GM19238 (cell line): ENCODE measurements at regions not wholly inside any gene's neighbourhood (a gene's known extent, or its start where the extent isn't known, plus 50 kb on each side); places are given as distances from the start of the nearest gene placed in this dataset.
"Not testable (repeated sequence)": the region's sequence is repeated elsewhere in the genome, so short reads cannot be mapped to it uniquely, and the experiment has no call there.

Experiments used
- DNase-seq: peaks from one replicate; pipeline ENCODE4 v3.0.0; 2011; ENCODE audit warnings: low spot score; ENCODE audit not compliant: insufficient read length

DNA sequence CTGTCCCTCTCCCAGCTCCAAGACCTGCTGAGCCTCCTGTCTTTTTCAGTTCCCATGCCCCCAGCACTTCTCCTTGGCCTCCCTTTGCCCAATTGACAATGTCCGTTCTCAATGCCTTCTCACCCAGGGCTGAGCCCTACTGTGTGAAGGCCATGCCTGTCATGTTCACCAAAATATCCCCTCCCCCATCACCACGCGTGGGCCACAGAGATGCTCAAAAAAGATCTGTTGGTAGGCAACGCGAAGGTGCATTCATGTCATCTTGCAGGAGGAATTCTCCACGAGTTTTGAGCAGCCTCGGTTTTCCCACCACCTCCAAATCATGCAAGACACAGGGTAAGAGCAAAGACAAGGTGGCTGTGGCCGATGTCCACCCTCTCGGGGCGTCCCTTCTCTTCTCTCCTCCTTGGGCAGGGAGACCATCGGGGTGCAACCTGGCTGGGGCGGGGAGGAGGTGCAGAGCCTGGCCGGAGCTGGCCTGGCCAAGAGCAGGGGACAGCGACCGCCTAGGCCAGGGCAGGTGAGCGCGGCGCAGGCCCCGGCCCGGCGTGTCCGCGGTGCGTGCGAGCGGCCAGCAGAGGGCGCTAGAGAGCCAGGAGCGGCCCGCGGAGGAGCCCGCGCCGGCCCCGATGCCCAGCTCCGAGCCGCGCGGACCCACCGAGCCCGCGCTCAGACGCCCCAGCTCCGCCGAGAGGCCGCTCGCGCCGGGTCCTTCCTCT lies 56.3 kb upstream of the KRTAP5-11 start:
- DNase-seq = peak; percentile 32

DNA sequence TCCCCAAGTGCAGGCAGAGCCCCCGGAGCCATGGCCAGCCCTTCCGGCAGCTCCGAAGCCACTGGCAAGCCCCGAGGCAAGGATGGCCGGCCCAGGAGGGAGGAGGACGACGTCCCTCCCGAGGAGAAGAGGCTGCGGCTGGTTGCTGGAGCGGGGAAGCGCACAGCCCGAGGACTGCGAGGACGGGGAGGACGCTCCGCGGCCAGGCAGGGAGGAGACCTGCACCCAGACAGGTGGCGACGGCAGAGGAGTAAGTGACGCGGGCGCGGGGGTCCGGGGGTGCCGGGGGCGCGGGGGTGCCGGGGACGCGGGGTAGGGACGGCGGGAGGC lies 56.8 kb upstream of the KRTAP5-11 start:
- not testable (repeated sequence) for DNase-seq

DNA sequence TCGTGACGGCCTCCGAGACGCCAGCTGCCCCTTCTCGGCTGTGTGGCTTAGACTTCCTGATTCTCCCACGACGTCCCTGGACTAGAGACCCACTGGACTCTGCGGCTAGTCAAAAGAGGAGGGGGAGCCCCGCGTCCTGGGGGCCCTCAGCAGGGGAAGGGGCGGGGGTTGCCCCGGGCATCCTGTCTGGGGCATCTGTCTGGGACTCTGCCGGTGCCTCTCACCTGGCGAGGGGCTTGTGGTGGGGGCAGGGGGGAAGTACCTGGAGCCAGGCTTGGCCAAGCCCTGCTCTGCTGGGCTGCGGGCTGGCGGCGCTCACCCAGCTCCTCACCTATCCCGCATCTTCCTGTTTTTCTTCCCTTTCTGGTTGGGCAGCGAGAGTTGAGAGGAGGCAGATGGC lies 57.2 kb upstream of the KRTAP5-11 start:
- not testable (repeated sequence) for DNase-seq

DNA sequence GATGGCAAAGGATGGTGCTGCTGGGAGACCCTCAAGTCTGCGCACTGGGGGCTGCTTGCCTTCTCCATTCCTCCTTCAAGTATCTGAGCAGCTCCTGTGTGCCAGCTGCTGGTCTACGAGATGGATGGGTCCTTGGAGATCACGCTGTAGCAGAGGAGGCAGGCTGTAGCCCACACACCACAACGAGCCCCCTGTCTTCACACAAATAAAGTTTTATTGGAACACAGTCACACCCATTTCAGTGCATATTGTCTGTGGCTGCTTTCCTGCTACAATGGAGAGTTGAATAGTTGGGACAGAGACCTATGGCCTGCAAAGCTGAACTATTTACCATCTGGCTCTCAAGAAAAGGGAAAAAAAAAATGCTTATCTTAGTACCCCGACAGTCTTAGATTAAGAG lies 64.4 kb upstream of the KRTAP5-11 start:
- DNase-seq = not testable (repeated sequence)

DNA sequence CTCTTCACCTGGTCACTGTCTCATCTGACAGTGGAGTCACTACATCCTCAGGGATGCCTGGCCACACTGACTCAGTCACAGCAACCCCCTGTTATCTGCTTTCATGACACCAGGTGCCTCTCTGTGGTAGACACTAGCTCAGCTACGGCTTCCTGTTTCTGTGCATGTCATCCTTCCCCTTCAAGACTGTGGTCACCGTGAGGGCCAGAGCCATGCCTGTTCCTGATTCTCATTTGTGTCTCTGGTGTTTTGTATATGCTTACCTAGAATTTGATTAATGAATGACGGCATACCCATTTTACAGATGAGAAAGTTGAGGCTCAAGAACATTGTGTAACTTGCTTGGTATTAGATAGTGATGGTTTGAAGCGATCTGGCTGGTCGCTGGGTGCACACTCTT lies 70.3 kb upstream of the KRTAP5-11 start:
- DNase-seq = not testable (repeated sequence)

DNA sequence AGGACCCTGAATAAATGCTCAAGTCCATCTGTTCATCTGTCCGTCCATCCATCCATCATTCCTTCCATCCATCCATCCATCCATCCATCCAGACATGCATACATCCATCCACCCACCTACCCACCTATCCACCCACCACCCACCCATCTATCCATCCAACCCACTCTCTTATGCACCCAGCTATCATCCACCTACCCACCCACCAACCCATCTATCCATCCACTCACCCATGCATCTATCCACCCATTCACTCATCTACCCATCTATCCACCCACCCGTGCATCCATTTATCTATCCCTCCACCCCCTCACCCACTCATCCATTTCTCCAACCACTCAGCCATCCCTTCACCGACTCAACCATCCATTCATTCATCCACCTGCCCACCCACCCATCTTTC lies 71.7 kb upstream of the KRTAP5-11 start:
- not testable (repeated sequence) for DNase-seq

DNA sequence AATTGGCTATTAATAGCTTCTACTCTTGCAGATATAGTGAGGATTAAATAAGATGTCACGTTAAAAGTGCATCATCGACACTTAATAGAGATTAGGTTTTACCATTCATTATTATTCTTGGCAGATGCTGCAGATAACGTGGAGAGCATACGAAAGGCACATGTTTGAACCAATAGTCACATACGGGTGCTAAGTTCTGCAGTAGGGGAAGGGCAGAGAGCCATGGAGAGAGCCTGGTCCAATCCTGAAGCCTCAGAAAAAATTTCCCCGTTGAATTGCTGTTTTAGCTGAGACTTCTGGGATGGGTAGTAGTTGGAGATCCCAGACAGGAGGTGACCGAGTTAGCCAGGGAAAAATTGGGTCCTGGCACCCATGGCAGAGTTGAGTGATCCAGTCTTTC lies 72.4 kb upstream of the KRTAP5-11 start:
- not testable (repeated sequence) for DNase-seq

DNA sequence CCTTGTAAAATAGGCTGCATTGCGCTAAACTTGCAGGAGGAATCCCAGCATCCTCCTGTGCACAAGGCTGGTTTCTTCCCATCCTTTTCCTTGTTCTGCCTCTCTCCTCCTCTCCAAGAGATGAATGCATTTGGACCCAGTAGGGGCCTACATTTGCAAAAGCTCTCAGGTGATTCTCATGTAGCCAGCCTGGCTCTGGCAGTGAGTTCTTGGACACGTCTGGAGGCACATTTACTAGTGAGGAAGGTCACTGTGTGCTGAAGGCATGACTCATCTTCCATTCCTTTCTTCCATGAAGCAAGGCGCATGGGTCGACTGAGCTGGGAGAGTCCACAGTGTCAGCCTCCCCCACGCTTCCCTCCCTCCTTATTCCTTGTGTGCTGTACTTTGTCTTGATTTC lies 73.8 kb upstream of the KRTAP5-11 start:
- not testable (repeated sequence) for DNase-seq

DNA sequence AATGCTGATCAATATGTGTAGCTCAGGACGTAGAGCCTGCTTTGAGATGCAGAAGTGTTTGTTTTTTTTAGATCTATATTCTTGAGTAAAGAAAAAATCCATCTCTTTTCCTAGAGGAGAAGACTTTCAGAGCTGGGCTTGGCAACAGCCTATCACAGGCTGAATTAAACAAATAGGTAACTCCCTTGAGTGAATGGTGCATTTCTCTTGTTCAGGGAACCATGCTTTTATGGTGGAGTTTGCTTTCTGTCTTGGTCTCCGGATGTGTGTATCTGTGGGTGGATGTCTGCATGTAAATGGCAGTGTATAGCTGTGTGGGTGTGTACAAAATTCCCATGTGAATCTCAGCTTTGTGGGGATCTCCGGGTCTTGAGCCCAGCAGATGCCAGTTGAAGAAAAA lies 82.3 kb upstream of the KRTAP5-11 start:
- DNase-seq = not testable (repeated sequence)

DNA sequence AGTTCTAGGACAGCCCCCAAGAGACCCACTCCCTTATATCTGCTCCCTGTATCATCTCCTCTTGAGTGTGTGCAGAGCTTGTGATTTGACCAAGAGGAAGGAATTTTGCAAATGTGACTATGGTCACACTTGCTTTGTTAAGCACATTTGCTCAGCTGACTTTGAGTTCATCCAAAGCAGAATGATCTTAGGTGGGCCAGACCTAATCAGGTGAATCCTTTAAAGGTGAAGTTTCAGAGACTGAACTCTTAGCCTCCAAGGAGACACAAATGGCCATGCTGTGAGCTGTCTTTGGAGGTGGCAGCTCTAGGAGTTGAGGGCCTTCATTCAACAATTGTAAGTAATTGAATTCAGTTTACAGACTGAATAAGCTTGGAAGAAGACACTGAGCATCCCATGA lies 115.4 kb upstream of the KRTAP5-11 start:
- DNase-seq = not testable (repeated sequence)

DNA sequence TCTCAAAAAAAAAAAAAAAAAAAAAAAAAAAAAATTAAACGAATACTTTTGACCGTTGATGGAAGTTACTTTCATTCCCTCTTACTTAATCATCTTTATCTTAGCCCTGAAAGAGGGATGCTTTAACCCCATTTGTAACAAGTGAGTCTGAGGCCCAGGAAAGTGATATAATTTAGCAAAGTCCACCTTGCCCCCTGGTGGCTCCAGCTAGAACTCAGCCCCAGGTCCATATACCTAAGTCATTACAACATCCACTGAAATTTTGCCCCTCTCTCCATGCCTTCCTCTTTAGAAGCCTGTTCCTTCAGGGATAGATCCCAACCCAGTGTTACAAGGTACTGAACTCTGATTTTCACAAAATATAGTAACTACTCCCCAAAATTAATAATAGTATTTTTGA lies 116.3 kb upstream of the KRTAP5-11 start:
- not testable (repeated sequence) for DNase-seq

DNA sequence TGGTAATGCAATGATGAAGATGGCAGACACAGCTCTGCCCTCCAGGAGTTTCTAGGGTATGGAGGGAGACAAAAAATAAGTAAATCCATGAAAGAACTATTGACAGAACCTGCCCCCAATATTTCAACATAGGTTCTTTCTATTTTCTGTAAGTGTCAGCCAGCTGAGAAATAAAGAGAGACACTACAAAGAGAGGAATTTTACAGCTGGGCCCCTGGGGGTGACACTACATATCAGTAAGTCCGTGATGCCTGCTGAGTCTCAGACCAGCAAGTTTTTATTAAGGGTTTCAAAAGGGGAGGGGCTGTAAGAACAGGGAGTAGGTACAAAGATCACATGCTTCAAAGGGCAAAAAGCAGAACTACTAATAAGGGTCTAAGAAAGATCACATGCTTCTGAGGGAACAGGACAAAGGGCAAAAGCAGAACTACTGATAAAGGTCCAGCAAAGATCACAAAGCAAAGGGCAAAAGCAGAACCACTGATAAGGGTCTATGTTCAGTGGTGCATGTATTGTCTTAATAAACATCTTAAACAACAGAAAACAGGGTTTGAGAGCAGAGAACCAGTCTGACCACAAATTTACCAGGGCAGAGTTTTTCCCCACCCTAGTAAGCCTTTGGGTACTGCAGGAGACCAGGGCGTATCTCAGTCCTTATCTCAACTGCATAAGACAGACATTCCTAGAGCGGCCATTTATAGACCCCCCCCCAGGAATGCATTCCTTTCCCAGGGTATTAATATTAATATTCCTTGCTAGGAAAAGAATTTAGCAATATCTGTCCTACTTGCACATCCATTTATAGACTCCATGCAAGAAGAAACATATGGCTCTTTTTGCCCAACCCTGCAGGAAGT lies 119.0 kb upstream of the KRTAP5-11 start:
- not testable (repeated sequence) for DNase-seq

DNA sequence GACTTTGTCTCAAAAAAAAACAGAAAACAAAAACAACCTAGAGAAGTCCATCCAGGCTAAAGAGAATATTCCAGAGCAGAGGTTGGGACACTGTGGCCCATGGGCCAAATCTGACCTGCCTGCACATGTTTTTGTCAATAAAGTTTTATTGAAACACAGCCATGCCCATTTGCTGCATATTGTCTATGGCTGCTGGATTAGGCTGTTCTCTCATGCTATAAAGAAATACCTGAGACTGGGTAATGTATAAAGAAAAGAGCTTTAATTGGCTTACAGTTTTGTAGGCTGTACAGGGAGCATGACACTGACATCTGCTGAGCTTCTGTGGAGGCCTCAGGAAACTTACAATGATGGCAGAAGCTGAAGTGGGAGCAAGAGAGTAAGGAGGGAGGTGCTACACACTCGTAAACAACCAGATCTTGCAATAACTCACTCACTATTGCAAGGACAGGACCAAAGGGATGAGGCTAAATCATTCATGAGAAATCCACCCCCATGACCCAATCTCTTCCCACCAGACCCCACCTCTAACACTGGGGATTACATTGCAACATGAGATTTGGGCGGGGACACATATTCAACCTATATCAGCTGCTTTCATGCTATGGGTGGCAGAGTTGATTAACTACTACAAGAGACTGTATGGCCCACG lies 122.5 kb upstream of the KRTAP5-11 start:
- DNase-seq = not testable (repeated sequence)

DNA sequence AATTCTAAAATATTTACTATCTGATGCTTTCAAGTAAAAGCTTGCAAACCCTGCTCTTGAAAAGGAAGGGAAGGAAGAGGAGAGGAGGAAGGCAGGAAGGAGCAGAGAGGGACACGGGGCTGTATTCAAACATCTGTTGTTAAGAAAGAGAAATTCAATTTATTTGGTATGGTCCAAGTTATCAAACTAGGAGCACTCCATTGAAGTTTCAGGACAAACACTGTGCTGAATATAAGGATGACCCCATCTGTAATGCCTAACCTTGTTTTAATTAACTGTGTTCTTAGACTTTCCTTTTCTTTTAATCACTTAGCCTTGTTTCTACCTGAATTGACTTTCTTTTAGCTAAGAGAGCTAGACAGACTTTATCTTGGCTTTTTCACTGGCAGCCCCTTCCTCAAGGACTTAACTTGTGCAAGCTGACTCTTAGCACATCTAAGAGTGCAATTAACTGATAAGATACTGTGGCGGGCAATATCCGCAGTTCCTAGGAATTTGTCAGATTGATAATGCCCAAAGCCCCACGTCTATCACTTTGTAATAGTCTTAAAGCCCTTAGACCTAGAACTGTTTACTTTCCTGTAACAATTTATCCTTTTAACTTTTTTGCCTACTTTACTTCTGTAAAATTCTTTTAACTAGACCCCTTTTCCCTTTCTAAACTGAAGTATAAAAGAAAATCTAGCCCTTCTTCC lies 123.2 kb upstream of the KRTAP5-11 start:
- not testable (repeated sequence) for DNase-seq

DNA sequence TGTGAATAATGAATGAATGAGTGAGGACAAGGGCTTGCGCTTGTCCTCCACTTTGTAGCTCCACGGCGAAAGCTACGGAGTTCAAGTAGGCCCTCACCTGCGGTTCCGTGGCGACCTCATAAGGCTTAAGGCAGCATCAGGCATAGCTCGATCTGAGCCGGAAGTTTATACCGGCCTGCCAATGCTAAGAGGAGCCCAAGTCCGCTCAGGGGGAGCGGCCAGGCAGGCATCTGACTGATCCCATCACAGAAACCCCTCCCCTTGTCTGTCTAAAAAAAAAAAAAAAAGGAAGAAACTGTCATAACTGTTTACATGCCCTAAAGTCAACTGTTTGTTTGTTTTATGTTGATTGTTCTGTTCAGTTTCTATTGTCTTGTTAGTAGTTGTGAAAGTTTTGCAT lies 124.4 kb upstream of the KRTAP5-11 start:
- not testable (repeated sequence) for DNase-seq

DNA sequence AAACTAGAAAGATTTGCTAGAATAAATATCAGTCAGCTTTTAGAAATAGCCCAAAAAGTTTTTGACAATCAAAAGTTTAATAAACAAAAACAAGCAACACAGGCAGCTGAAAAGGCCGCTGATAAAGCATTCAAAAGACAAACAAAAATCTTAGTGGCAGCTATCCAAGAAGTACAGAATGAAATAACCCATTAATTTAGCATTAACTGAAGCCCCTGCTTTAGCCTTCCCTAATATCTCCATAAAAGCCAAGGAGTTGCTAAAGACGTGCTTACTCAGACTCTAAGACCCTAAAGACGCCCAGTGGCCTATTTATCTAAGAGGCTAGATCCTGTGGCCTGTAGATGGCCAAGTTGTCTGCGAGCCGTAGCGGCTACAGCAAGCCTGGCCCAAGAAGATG lies 123.5 kb upstream of the DEFB108B start:
- not testable (repeated sequence) for DNase-seq

DNA sequence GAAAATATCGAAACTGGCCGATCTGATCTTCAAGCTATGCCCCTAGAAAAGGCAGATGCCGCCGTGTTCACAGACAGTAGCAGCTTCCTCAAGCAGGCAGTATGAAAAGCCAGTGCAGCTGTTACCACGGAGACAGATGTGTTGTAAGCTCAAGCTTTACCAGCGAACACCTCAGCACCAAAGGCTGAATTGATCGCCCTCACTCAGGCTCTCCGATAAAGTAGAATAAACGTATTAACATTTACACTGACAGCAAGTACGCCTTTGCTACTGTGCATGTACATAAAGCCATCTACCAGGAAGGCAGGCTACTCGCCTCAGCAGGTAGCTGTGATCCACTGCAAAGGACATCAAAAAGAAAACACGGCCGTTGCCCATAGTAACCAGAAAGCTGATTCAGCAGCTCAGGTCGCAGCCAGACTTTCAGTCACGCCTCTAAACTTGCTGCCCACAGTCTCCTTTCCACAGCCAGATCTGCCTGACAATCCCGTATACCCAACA lies 122.8 kb upstream of the DEFB108B start:
- not testable (repeated sequence) for DNase-seq

DNA sequence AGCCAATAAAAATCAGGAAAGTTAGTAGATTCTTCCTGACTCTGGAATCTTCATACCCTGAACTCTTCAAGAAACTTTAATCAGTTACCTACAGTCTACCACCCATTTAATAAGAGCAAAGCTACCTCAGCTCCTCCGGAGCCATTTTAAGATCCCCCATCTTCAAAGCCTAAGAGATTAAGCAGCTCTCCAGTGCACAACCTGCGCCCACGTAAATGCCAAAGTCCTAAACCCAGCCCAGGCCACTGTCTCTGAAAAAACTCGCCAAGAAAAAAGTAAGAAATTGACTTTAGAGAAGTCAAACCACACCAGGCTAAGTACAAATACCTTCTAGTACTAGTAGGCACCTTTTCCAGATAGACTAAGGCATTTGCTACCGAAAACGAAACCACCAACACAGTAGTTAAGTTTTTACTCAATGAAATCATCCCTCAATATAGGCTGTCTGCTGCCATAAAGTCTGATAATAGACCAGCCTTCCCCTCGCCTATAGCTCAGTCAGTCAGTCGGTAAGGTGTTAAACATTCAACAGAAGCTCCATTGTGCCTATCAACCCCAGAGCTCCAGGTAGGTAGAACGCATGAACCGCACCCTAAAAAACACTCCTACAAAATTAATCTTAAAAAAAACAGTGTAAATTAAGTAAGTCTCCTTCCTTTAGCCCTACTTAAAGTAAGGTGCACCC lies 122.2 kb upstream of the DEFB108B start:
- DNase-seq = not testable (repeated sequence)

DNA sequence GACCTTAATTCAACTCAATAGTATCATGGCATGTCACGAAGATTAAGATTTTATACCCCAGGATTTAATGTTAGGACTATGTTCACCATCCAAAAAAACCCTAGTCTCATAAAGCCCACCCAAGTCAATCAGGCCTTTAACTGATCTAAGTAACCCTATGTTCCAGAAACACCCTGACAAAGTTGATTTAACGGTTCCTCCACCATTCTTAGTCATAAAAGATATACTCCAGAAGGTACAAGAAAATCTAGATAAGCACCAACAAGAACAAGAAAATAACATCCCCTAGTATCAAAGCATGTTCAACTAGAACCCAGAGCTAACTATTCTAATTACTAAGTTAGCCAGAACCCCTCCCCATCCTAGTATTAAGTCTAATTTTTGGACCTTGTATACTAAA lies 120.7 kb upstream of the DEFB108B start:
- DNase-seq = not testable (repeated sequence)

DNA sequence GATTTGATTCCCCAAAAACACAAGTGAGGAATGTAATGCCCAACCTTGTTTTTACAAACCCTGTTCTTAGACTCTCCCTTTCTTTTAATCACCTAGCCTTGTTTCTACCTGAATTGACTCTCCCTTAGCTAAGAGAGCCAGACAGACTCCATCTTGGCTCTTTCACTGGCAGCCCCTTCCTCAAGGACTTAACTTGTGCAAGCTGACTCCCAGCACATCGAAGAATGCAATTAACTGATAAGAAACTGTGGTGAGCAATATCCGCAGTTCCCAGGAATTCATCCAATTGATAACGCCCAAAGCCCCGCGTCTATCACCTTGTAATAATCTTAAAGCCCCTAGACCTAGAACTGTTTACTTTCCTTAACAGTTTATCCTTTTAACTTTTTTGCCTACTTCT lies 120.2 kb upstream of the DEFB108B start:
- not testable (repeated sequence) for DNase-seq

DNA sequence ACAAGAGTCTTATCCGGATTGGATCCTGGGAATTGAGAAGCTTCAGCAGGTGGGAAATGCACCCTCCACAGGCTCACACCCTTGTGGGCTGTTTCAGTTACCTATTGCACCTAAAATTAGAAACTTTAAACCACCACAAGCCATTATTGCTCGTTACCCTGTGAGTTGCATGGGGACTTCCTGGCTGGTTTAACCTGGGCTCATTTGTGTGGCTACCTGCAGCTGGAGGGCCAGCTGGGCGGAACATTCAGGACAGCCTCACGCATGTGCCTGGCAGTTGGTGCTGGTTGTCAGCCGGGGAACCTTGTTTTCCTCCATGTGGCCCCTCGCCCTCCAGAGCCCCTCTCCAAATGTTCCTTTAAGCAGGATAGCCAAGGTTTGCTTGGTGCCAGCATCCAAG lies 118.5 kb upstream of the DEFB108B start:
- not testable (repeated sequence) for DNase-seq
